GM18868 (cell line): ENCODE measurements at regions not wholly inside any gene's neighbourhood (a gene's known extent, or its start where the extent isn't known, plus 50 kb on each side); places are given as distances from the start of the nearest gene placed in this dataset.
"Not testable (repeated sequence)": the region's sequence is repeated elsewhere in the genome, so short reads cannot be mapped to it uniquely, and the experiment has no call there.

Source experiments
- ATAC-seq: cut with Tn5 transposase; IDR thresholded peaks from one replicate; pipeline ENCODE4 v1.9.1; 2021; ENCODE audit warnings: mild to moderate bottlenecking, moderate library complexity; ENCODE audit not compliant: unreplicated experiment

GRCh38 chr1:70553567-70553956, 142.5 kb downstream of the CTH start:
- ATAC-seq: no peak

DNA sequence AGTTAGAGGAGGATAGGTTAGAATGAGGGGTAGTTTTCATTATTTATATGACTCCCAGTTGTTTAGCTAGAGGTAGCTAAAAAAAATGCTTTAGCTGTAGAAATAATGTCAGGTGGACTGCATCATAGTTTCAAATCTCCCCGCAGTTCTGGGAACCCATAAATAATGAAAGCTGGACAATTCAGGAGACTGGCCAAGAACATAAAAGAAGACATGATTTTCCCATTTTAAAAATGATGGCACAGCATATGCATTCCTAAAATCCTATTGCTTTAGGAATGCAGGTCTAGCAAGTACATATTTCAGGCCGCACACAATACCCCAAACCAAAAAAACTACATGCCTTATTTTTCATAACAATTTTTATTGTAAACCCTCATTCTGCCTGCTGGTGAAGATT, 143.3 kb downstream of the CTH start:
- no peak for ATAC-seq

GRCh38 chr1:70556541-70556940, 145.5 kb downstream of the CTH start:
- no peak for ATAC-seq

GRCh38 chr1:70567167-70567566, 156.1 kb downstream of the CTH start:
- no peak for ATAC-seq

- no peak for ATAC-seq
These were observed 160.1 kb downstream of the CTH start for GRCh38 chr1:70571191-70571590.

DNA sequence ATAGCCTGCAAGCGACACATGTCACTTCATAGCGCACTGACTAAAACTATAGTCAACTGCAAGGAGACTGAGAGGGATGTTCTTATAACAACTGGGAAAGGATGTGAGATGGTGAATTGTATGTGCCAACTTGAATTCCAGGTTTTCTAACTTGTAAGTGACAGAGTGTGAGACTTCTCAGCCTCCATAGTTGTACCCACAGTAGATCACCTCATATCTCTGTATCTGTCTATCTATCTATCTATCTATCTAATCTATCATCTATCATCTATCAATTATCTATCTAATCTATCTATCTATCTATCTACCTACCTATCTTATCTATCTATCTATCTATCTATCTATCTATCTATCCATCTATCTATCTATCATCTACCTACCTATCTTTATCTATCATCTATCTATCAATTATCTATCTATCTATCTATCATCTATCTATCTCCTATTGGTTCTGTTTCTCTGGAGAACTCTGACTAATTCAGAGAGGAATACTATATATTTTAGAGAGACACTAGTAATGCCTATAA, 162.3 kb downstream of the CTH start:
- ATAC-seq: no peak

DNA sequence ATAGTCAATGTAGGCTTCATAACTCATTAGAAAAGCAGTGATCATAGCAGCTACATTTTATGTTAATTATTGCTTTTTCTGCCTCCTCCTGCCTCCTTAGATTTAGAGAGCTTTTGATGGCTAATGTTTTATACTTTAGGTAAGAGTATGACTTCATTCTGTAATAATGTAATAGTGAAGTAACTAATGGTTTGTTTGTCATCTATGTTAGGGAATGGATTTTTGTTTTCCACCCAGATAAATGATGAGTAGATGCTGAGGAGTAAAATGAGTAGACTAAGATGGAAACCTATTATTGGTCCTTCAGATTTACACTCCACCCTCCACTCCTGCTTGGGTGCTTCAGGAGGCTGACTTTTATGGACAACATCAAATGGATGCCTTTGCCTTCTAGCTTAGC, 170.6 kb downstream of the CTH start:
- ATAC-seq: no peak

DNA sequence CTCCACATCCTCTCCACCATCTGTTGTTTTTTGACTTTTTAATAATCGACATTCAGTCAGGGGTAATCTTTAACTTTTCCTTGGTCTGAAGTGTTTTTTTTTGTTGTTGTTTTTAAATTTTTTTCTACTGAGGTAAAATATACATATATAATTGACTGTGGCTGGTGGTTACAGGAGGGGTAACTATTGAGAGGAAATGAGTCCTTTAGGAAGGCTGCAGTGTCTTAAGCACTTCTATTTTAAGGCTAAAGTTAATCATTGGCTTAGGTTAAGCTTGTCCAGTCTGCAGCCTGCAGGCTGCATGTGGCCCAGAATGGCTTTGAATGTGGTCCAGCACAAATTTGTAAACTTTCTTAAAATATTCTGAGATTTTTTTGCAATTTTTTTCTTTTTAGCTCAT, 172.5 kb downstream of the CTH start:
- ATAC-seq: no peak

GRCh38 chr1:70586046-70586445, 175.0 kb downstream of the CTH start:
- ATAC-seq: no peak

DNA sequence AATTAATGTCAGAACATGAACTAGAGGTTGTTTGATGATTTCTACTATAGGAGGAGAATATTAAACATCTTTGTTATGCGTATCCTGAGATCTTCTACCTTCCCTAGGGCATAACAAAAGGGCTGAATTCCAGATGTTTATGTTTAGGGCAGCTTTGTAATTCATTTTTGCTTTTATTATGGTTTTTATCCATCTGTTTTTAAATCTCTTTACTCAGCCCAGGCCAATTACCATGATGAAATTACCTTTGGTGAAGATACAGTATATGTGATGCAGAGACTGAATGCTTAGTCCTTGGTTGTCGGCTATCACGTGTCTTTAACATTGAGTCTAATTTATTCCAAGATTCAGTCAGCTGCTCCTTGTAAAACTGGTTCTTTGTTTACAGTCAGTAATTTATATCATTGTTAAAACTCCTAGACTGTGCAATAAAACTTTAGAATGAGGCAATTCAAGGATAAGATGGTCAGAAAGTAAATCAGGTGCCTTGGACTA, 176.9 kb downstream of the CTH start:
- no peak for ATAC-seq

GRCh38 chr1:70593551-70593950, 182.5 kb downstream of the CTH start:
- not testable (repeated sequence) for ATAC-seq

GRCh38 chr1:70608815-70609214, 197.7 kb downstream of the CTH start:
- no peak for ATAC-seq

- ATAC-seq: not testable (repeated sequence)
These were observed 199.1 kb downstream of the CTH start for GRCh38 chr1:70610164-70610563.

GRCh38 chr1:70616946-70617345, 205.9 kb downstream of the CTH start:
- ATAC-seq: no peak

GRCh38 chr1:70617728-70618127, 206.7 kb downstream of the CTH start:
- ATAC-seq: no peak

DNA sequence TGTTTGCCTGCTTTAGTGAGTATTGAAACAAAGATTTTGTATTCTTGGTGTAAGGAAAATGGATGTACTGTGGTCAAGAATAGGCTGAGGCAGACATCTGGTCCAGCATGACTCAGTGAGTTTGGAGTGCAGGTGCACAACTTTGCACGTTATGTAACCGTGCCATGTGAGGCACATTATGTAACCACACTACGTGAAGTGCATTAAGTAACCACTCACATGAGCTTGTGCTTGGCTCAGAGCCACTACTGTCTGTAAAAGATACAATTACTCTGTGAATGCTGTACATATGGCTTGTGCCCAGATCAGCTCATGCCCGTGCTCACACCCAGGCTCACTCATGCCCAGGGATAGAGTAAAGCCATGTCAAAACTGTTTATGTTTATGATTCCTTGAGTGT, 216.8 kb downstream of the CTH start:
- no peak for ATAC-seq

GRCh38 chr1:70628973-70629372, 217.9 kb downstream of the CTH start:
- ATAC-seq: no peak

GRCh38 chr1:70633004-70633403, 221.9 kb downstream of the CTH start:
- ATAC-seq: no peak

DNA sequence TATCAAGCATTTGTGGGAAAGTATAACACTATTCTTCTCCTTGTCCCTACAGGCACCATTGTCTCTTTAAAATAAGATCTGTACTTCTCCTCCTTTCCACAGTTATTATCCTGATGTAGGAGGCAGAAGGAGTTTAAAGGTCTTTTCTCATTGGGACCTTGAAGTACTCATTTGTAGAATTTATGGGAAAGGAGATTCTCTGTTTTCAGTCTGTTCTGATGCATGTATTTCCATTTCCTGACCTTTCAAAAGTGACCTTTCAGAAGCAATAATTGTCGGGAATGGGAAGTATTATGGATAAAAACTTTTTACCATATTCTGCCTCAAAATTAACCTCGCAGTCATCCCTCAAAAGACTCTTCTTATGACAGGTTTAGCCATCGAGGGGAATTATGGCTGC, 224.8 kb downstream of the CTH start:
- no peak for ATAC-seq

DNA sequence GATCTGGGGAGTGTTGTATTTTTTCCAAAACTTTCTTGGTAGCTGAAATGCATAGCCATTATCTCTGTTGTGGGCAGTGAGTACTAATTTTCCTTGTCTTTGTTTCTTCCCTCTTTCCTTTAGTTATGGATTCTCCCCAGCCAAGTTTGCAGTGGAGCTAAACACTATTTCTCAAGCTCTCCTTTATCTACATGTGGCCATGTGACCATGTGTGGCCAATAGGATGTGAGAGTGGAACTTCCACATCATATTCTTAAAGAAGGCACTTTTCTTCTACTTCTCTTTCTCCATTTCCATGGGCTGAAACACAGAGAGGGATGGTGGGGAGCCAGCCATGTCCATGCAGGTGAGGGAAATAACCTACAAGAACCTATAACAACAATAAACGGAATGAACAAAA, 230.8 kb downstream of the CTH start:
- no peak for ATAC-seq

GRCh38 chr1:70656361-70656760, 245.3 kb downstream of the CTH start:
- no peak for ATAC-seq

DNA sequence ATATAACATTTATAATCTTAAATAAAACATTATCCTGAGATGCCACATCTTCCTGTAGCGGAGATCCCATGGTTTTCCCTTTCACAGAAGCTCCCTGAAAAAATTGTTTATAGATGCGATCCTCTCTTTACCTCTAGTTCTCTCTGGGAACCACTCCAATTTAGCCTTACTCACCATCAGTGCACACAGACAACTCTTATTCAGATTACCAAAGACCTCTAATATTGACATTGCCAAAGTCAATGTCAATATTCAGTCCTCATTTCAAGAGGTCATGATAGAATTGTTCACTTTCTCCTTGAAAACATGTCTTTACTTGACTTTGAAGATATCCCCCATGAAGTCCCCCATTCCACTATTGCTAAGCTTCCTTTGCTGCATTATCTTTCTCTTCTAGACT, 248.8 kb downstream of the CTH start:
- ATAC-seq: no peak

GRCh38 chr1:70666381-70667140, 255.5 kb downstream of the CTH start:
- ATAC-seq: no peak
